ENCODE measurements at regions not wholly inside any gene's neighbourhood (a gene's known extent, or its start where the extent isn't known, plus 50 kb on each side); places are given as distances from the start of the nearest gene placed in this dataset.

GRCh38 chr2:217121565-217121964 is 261.7 kb upstream of the TNP1 start:
- H3K4me3 ChIP-seq: no peak overlapping the region
- no peaks in the 10 kb centered on the region for H3K27me3 ChIP-seq (replicated peaks; ENCODE audit: insufficient read depth)
- no peaks in the 10 kb centered on the region for H3K36me3 ChIP-seq
- no peak for DNase-seq (ENCODE audit: low spot score)
- TF ChIP-seq POLR2AphosphoS5 (IDR thresholded peaks at IDR 0.05): no peak
- no peak for TF ChIP-seq CTCF (IDR thresholded peaks at IDR 0.05)
- no peak for TF ChIP-seq POLR2A (IDR thresholded peaks at IDR 0.05)
- WGBS: 94% methylated on average over 2 of the region's 2 CpGs
- H3K4me1 ChIP-seq (replicated peaks): no peaks in the 10 kb centered on the region
- no peak overlapping the region for H3K27ac ChIP-seq
- intact Hi-C loops (cut with DNase I): no loop called here
- no peaks in the 10 kb centered on the region for H3K9me3 ChIP-seq

GRCh38 chr2:217120429-217120828 is 260.6 kb upstream of the TNP1 start:
- intact Hi-C loops (cut with DNase I): no loop called here
- 92% methylated on average over 4 of the region's 4 CpGs for WGBS
- no peak overlapping the region for H3K27ac ChIP-seq

GRCh38 chr2:217118559-217119284 is 258.9 kb upstream of the TNP1 start:
- Histone ChIP-seq H3K4me3 (no peak overlapping the region), H3K27me3 (replicated peaks; ENCODE audit: insufficient read depth) (no peaks in the 10 kb centered on the region), H3K27ac (no peak overlapping the region), H3K9me3 (no peaks in the 10 kb centered on the region), H3K36me3 (no peaks in the 10 kb centered on the region), H3K4me1 (replicated peaks) (no peaks in the 10 kb centered on the region)
- no peak for DNase-seq (ENCODE audit: low spot score)
- intact Hi-C loops (cut with DNase I): no loop called here
- TF ChIP-seq CTCF (IDR thresholded peaks at IDR 0.05): no peak
- TF ChIP-seq POLR2AphosphoS5 (IDR thresholded peaks at IDR 0.05): no peak
- 82% methylated on average over 7 of the region's 7 CpGs for WGBS

More at GRCh38 chr2:217120429-217120828, 260.6 kb upstream of the TNP1 start:
- no peak for TF ChIP-seq CTCF (IDR thresholded peaks at IDR 0.05)
- TF ChIP-seq POLR2A (IDR thresholded peaks at IDR 0.05): no peak
- TF ChIP-seq POLR2AphosphoS5 (IDR thresholded peaks at IDR 0.05): no peak
- no peak overlapping the region for H3K4me3 ChIP-seq
- no peak for DNase-seq (ENCODE audit: low spot score)
- no peaks in the 10 kb centered on the region for H3K27me3 ChIP-seq (replicated peaks; ENCODE audit: insufficient read depth)
- H3K9me3 ChIP-seq: no peaks in the 10 kb centered on the region
- no peaks in the 10 kb centered on the region for H3K36me3 ChIP-seq
- H3K4me1 ChIP-seq (replicated peaks): no peaks in the 10 kb centered on the region

- Histone ChIP-seq H3K4me3 (no peak overlapping the region), H3K4me1 (replicated peaks) (no peaks in the 10 kb centered on the region), H3K27me3 (replicated peaks; ENCODE audit: insufficient read depth) (no peaks in the 10 kb centered on the region), H3K27ac (no peak overlapping the region), H3K9me3 (no peaks in the 10 kb centered on the region), H3K36me3 (no peaks in the 10 kb centered on the region)
- TF ChIP-seq POLR2A (IDR thresholded peaks at IDR 0.05) (no peak), POLR2AphosphoS5 (IDR thresholded peaks at IDR 0.05) (no peak), CTCF (IDR thresholded peaks at IDR 0.05) (no peak)
- DNase-seq (ENCODE audit: low spot score): no peak
- intact Hi-C loops (cut with DNase I): no loop called here
- WGBS: 92% methylated on average over 1 of the region's 1 CpG
These were observed 257.7 kb upstream of the TNP1 start for GRCh38 chr2:217117523-217117922.

- Histone ChIP-seq H3K27ac (no peak overlapping the region), H3K36me3 (no peaks in the 10 kb centered on the region), H3K4me3 (no peak overlapping the region), H3K27me3 (replicated peaks; ENCODE audit: insufficient read depth) (no peaks in the 10 kb centered on the region), H3K9me3 (no peaks in the 10 kb centered on the region), H3K4me1 (replicated peaks) (no peaks in the 10 kb centered on the region)
- DNase-seq (ENCODE audit: low spot score): no peak
- intact Hi-C loops (cut with DNase I): no loop called here
- TF ChIP-seq POLR2A (IDR thresholded peaks at IDR 0.05) (no peak), POLR2AphosphoS5 (IDR thresholded peaks at IDR 0.05) (no peak), CTCF (IDR thresholded peaks at IDR 0.05) (no peak)
- WGBS: 90% methylated on average over 1 of the region's 1 CpG
These were observed 256.7 kb upstream of the TNP1 start for GRCh38 chr2:217116610-217117009.

All from prostate gland (tissue), 2 donors.